PC-9 (cell line): ENCODE measurements at regions not wholly inside any gene's neighbourhood (a gene's known extent, or its start where the extent isn't known, plus 50 kb on each side); places are given as distances from the start of the nearest gene placed in this dataset.

Source experiments
- EZH2 ChIP-seq: fragments of 200-600 bp; sonication (generic); IDR thresholded peaks from 2 replicates; pipeline ENCODE4 v1.8.0; 2017; ENCODE audit warnings: antibody characterized with exemption, low read depth
- TF ChIP-seq, protein P1 (sequence below): fragments of 200-600 bp; sonication (generic); conservative IDR thresholded peaks from 2 replicates; pipeline ENCODE4 v1.6.1; 2017; ENCODE audit warnings: mixed run types, antibody characterized with exemption, mild to moderate bottlenecking, moderate library complexity

GRCh38 chr1:5753549-5754421 lies 238.4 kb downstream of the NPHP4 start:
- TF ChIP-seq, protein P1, sequence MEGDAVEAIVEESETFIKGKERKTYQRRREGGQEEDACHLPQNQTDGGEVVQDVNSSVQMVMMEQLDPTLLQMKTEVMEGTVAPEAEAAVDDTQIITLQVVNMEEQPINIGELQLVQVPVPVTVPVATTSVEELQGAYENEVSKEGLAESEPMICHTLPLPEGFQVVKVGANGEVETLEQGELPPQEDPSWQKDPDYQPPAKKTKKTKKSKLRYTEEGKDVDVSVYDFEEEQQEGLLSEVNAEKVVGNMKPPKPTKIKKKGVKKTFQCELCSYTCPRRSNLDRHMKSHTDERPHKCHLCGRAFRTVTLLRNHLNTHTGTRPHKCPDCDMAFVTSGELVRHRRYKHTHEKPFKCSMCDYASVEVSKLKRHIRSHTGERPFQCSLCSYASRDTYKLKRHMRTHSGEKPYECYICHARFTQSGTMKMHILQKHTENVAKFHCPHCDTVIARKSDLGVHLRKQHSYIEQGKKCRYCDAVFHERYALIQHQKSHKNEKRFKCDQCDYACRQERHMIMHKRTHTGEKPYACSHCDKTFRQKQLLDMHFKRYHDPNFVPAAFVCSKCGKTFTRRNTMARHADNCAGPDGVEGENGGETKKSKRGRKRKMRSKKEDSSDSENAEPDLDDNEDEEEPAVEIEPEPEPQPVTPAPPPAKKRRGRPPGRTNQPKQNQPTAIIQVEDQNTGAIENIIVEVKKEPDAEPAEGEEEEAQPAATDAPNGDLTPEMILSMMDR = no peak
- no peak for TF ChIP-seq EZH2
